ENCODE measurements at regions not wholly inside any gene's neighbourhood (a gene's known extent, or its start where the extent isn't known, plus 50 kb on each side); places are given as distances from the start of the nearest gene placed in this dataset.

DNA sequence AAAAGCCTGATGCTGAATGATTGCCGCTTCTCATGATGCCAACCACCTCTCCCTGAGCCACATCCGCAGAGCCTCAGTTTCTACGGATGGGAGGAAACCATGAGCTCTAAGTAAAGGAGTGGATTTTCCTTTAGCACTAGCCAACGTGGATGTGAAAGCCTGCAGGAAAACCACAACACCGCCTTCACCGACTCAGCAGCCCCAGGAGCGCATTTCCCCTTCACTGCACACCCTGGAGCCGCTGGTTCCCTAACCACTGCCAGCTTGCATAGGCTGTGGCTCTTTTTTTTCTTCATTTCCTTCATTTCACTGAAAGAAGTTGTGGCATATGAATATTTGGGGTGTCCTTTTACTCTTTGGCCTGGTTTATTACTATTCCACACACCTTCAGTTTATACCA lies 50.5 kb upstream of the SSTR4 start:
- TF ChIP-seq CTCF (IDR thresholded peaks at IDR 0.05) (no peak), POLR2A (IDR thresholded peaks at IDR 0.05) (no peak)

Measured in prostate gland (tissue), 2 donors.